ENCODE measurements at regions not wholly inside any gene's neighbourhood (a gene's known extent, or its start where the extent isn't known, plus 50 kb on each side); places are given as distances from the start of the nearest gene placed in this dataset.

GRCh38 chr2:12226653-12227052, 480.2 kb downstream of the LPIN1 start:
- Histone ChIP-seq H3K4me1 (no peaks in the 10 kb centered on the region), H3K9me3 (peaks cover 3% of the 10 kb centered on the region; the same call in 1 of the 3 replicates), H3K4me2 (no peak overlapping the region), H3K27ac (no peak overlapping the region), H3K4me3 (no peak overlapping the region)
- CTCF ChIA-PET = no interaction called here
- ATAC-seq (no peak), DNase-seq (ENCODE audit: low read depth in 1 of 2, low spot score in 1 of 2) (no peak), FAIRE-seq (no peak)
- POLR2A ChIA-PET = no interaction called here
- no peak for TF ChIP-seq EHMT2 (IDR thresholded peaks at IDR 0.05; ENCODE audit: low read depth)
- no peak for TF ChIP-seq ZFP36 (IDR thresholded peaks at IDR 0.05; ENCODE audit: borderline replicate concordance, partially characterized antibody)
- TF ChIP-seq JUN (IDR thresholded peaks at IDR 0.05) = no peak
- TF ChIP-seq BCL3 (IDR thresholded peaks at IDR 0.05) = no peak
- TF ChIP-seq RFX5 (IDR thresholded peaks at IDR 0.05) = no peak
- no peak for TF ChIP-seq TFCP2L1 (CRISPR knock-in tag; IDR thresholded peaks at IDR 0.05)
- no peak for TF ChIP-seq POLR2A (IDR thresholded peaks at IDR 0.05; ENCODE audit: low read length)
- no peak for TF ChIP-seq ZNF302 (CRISPR knock-in tag; IDR thresholded peaks at IDR 0.05)
- TF ChIP-seq EHF (CRISPR knock-in tag; IDR thresholded peaks at IDR 0.05) = no peak
- TF ChIP-seq POLR2AphosphoS2 (conservative IDR thresholded peaks at IDR 0.05; ENCODE audit: low read length) = no peak
- no peak for TF ChIP-seq REST (IDR thresholded peaks at IDR 0.05)
- TF ChIP-seq ZC3H11A (IDR thresholded peaks at IDR 0.05) = no peak
- no peak for TF ChIP-seq HOXB13 (CRISPR knock-in tag; IDR thresholded peaks at IDR 0.05; ENCODE audit: low read depth)
- TF ChIP-seq CTCF (IDR thresholded peaks at IDR 0.05) = no peak
- TF ChIP-seq FOSB (CRISPR knock-in tag; IDR thresholded peaks at IDR 0.05) = no peak
- no peak for TF ChIP-seq CEBPB (IDR thresholded peaks at IDR 0.05)
- TF ChIP-seq HES2 (IDR thresholded peaks at IDR 0.05) = no peak
- TF ChIP-seq RCOR1 (IDR thresholded peaks at IDR 0.05; ENCODE audit: low read depth, low read length) = no peak

- no peak for TF ChIP-seq JUN (IDR thresholded peaks at IDR 0.05)
- no peak for TF ChIP-seq NFE2L2 (conservative IDR thresholded peaks at IDR 0.05; ENCODE audit: low read length)
- no peak for TF ChIP-seq TP53 (CRISPR knock-in tag; IDR thresholded peaks at IDR 0.05)
- TF ChIP-seq HEYL (CRISPR knock-in tag; IDR thresholded peaks at IDR 0.05) = no peak
- TF ChIP-seq HOXB5 (CRISPR knock-in tag; IDR thresholded peaks at IDR 0.05) = no peak
- TF ChIP-seq POLR2AphosphoS2 (conservative IDR thresholded peaks at IDR 0.05; ENCODE audit: low read length) = no peak
- TF ChIP-seq RARB (CRISPR knock-in tag; IDR thresholded peaks at IDR 0.05) = no peak
- TF ChIP-seq HMGXB4 (CRISPR knock-in tag; IDR thresholded peaks at IDR 0.05; ENCODE audit: borderline replicate concordance) = no peak
- TF ChIP-seq PBX3 (IDR thresholded peaks at IDR 0.05) = no peak
- no peak for TF ChIP-seq RCOR1 (IDR thresholded peaks at IDR 0.05; ENCODE audit: low read depth, low read length)
- no peak for TF ChIP-seq TFCP2L1 (CRISPR knock-in tag; IDR thresholded peaks at IDR 0.05)
- no peak overlapping the region for H3K4me3 ChIP-seq
- H3K4me1 ChIP-seq = no peaks in the 10 kb centered on the region
- no peak overlapping the region for H3K4me2 ChIP-seq
- FAIRE-seq (no peak), ATAC-seq (no peak), DNase-seq (ENCODE audit: low read depth in 1 of 2, low spot score in 1 of 2) (no peak)
- no peak overlapping the region for H3K27ac ChIP-seq
- peaks cover 3% of the 10 kb centered on the region; the same call in 1 of the 3 replicates for H3K9me3 ChIP-seq
- CTCF ChIA-PET = interaction anchor here (0.5 kb wide), 1 partner anchor 190 kb away, joined by 3 read pairs; no protein-coding TSS in a partner anchor
- 14% methylated on average over 4 of the region's 4 CpGs for WGBS (ENCODE audit: missing lambda C conversion rate)
- POLR2A ChIA-PET = no interaction called here
These were observed 481.6 kb downstream of the LPIN1 start for GRCh38 chr2:12227941-12228608.

All from A549 (cell line).